ENCODE measurements at regions not wholly inside any gene's neighbourhood (a gene's known extent, or its start where the extent isn't known, plus 50 kb on each side); places are given as distances from the start of the nearest gene placed in this dataset.

DNA sequence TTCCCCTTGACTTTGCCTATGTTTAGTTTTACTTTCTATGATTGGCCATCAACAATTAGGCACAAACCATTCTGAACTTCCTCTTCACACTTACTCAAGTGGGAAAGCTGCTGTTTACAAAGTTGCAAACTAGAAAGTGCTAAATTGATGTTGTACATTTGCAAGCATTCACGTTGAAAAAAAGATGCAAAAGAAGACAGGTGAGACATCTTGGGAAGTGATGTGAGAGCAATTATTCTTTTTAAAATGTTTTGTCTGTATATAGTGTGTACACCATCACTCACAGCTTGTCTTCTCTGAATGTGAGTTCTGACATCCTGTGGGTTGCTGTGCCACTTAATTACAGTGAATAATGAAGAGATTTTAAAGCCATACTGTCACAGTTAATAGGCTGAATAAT lies 874.1 kb upstream of the LRATD1 start:
- Histone ChIP-seq H3K79me2 (ENCODE audit: control insufficient read depth, insufficient read depth, low read length) (no peaks in the 10 kb centered on the region), H2AFZ (ENCODE audit: control insufficient read depth, low read length) (no peak overlapping the region), H4K20me1 (ENCODE audit: control insufficient read depth, extremely low read depth, insufficient read depth, low read length) (no peaks in the 10 kb centered on the region), H3K4me3 (ENCODE audit: control insufficient read depth in 2 of 3, extremely low read depth in 1 of 3, insufficient read depth in 2 of 3, low read depth in 1 of 3, low read length in 3 of 3) (no peak overlapping the region), H3K9ac (ENCODE audit: control insufficient read depth, extremely low read depth, insufficient read depth, low read length) (no peak overlapping the region), H3K4me1 (ENCODE audit: control insufficient read depth, extremely low read depth, insufficient read depth, low read length) (no peaks in the 10 kb centered on the region), H3K4me2 (ENCODE audit: control insufficient read depth, extremely low read depth, insufficient read depth, low read depth, low read length) (no peak overlapping the region), H3K9me1 (ENCODE audit: control insufficient read depth, extremely low read depth, insufficient read depth, low read length) (no peaks in the 10 kb centered on the region), H3K27me3 (ENCODE audit: control insufficient read depth, extremely low read depth, insufficient read depth, low read length) (no peaks in the 10 kb centered on the region), H3K27ac (ENCODE audit: control insufficient read depth, insufficient read depth, low read length) (no peak overlapping the region), H3K36me3 (ENCODE audit: control insufficient read depth in 2 of 2, extremely low read depth in 1 of 2, insufficient read depth in 2 of 2, low read length in 2 of 2) (no peaks in the 10 kb centered on the region), H3K9me3 (ENCODE audit: control insufficient read depth, low read depth, low read length) (no peaks in the 10 kb centered on the region)
- dilution Hi-C loops (cut with MboI; ENCODE audit: extremely low pct_ligation_motif_present, low sequenced_read_pairs): no loop called here
- DNase-seq (ENCODE audit: low read depth, low spot score) (no peak), FAIRE-seq (no peak)
- TF ChIP-seq, protein P1, sequence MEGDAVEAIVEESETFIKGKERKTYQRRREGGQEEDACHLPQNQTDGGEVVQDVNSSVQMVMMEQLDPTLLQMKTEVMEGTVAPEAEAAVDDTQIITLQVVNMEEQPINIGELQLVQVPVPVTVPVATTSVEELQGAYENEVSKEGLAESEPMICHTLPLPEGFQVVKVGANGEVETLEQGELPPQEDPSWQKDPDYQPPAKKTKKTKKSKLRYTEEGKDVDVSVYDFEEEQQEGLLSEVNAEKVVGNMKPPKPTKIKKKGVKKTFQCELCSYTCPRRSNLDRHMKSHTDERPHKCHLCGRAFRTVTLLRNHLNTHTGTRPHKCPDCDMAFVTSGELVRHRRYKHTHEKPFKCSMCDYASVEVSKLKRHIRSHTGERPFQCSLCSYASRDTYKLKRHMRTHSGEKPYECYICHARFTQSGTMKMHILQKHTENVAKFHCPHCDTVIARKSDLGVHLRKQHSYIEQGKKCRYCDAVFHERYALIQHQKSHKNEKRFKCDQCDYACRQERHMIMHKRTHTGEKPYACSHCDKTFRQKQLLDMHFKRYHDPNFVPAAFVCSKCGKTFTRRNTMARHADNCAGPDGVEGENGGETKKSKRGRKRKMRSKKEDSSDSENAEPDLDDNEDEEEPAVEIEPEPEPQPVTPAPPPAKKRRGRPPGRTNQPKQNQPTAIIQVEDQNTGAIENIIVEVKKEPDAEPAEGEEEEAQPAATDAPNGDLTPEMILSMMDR (optimal IDR thresholded peaks at IDR 0.05 in 1 of 3, IDR thresholded peaks at IDR 0.05 in 1 of 3, conservative IDR thresholded peaks at IDR 0.05 in 1 of 3; ENCODE audit: extremely low read depth in 1 of 3, insufficient read depth in 2 of 3, low read length in 3 of 3): no peak
- no peak for TF ChIP-seq EZH2 (IDR thresholded peaks at IDR 0.05; ENCODE audit: low read length)

DNA sequence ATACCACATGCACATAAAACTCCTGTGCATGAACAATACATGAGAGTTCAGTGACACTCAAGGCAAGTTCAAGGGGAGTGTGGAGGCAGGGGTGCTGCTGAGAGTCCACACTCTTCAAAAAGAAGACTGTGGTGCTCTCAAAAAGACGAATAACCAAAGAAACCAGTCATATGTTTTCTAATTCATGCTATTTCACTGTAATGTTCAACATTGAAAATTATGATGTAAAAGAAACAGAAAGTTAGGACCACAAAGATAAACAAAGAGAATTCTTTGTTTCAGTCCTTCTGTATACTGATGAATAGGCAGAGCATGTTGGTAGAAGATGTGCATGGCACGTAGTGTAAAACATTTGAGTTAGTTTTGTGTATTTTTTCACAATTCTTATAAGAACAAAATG lies 864.2 kb upstream of the LRATD1 start:
- dilution Hi-C loops (cut with MboI; ENCODE audit: extremely low pct_ligation_motif_present, low sequenced_read_pairs): no loop called here
- DNase-seq (ENCODE audit: low read depth, low spot score): no peak
- FAIRE-seq: no peak
- H3K4me2 ChIP-seq (ENCODE audit: control insufficient read depth, extremely low read depth, insufficient read depth, low read depth, low read length): no peak overlapping the region
- H3K9me1 ChIP-seq (ENCODE audit: control insufficient read depth, extremely low read depth, insufficient read depth, low read length): no peaks in the 10 kb centered on the region
- H3K9me3 ChIP-seq (ENCODE audit: control insufficient read depth, low read depth, low read length): no peaks in the 10 kb centered on the region
- TF ChIP-seq, protein P1 (optimal IDR thresholded peaks at IDR 0.05 in 1 of 3, IDR thresholded peaks at IDR 0.05 in 1 of 3, conservative IDR thresholded peaks at IDR 0.05 in 1 of 3; ENCODE audit: extremely low read depth in 1 of 3, insufficient read depth in 2 of 3, low read length in 3 of 3): no peak
- TF ChIP-seq EZH2 (IDR thresholded peaks at IDR 0.05; ENCODE audit: low read length): no peak
- no peaks in the 10 kb centered on the region for H3K79me2 ChIP-seq (ENCODE audit: control insufficient read depth, insufficient read depth, low read length)
- no peaks in the 10 kb centered on the region for H3K36me3 ChIP-seq (ENCODE audit: control insufficient read depth in 2 of 2, extremely low read depth in 1 of 2, insufficient read depth in 2 of 2, low read length in 2 of 2)
- no peaks in the 10 kb centered on the region for H3K27me3 ChIP-seq (ENCODE audit: control insufficient read depth, extremely low read depth, insufficient read depth, low read length)
- H3K4me1 ChIP-seq (ENCODE audit: control insufficient read depth, extremely low read depth, insufficient read depth, low read length): no peaks in the 10 kb centered on the region
- no peak overlapping the region for H3K4me3 ChIP-seq (ENCODE audit: control insufficient read depth in 2 of 3, extremely low read depth in 1 of 3, insufficient read depth in 2 of 3, low read depth in 1 of 3, low read length in 3 of 3)
- no peaks in the 10 kb centered on the region for H4K20me1 ChIP-seq (ENCODE audit: control insufficient read depth, extremely low read depth, insufficient read depth, low read length)
- H3K9ac ChIP-seq (ENCODE audit: control insufficient read depth, extremely low read depth, insufficient read depth, low read length): no peak overlapping the region
- no peak overlapping the region for H2AFZ ChIP-seq (ENCODE audit: control insufficient read depth, low read length)
- no peak overlapping the region for H3K27ac ChIP-seq (ENCODE audit: control insufficient read depth, insufficient read depth, low read length)
